Uterus (tissue), 2 donors: ENCODE measurements at regions not wholly inside any gene's neighbourhood (a gene's known extent, or its start where the extent isn't known, plus 50 kb on each side); places are given as distances from the start of the nearest gene placed in this dataset.

Source experiments
- CTCF ChIP-seq, 4 experiments: fragments of 200-600 bp in 2 of 4; fragments of 450-650 bp in 2 of 4; sonication (generic) in 2 of 4; IDR thresholded peaks; one replicate each; pipeline ENCODE4 v1.5.1; 2016 to 2019; ENCODE audit warnings: antibody characterized with exemption in 4 of 4, mild to moderate bottlenecking in 2 of 4, moderate library complexity in 1 of 4
- POLR2A ChIP-seq, 2 donors: fragments of 450-650 bp; IDR thresholded peaks; one replicate each; pipeline ENCODE4 v1.6.1; 2016; ENCODE audit warnings: antibody characterized with exemption in 2 of 2, mild to moderate bottlenecking in 1 of 2, moderate library complexity in 1 of 2

DNA sequence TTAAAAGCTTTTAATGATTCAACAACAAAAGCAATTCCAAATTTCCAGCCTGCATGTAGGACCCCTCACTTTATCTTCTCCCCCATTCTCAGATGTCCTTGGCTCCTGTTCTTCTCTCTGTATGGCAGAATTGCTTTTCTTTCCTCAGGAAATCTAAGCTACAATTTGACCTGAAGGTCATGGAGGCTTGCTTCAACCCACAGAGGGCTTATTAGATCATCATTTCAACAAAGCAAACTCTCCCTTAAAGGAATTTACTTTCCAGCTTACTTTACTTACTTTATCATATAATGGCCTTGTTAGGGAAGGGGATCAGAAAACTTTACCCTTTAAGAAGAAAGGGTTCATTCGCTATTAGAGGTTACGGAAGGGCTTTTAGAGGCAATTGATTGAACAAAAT lies 211.5 kb downstream of the RAD51AP2 start:
- TF ChIP-seq POLR2A (IDR thresholded peaks at IDR 0.05) (no peak), CTCF (IDR thresholded peaks at IDR 0.05) (no peak)
